HCT116 (cell line): ENCODE measurements at regions not wholly inside any gene's neighbourhood (a gene's known extent, or its start where the extent isn't known, plus 50 kb on each side); places are given as distances from the start of the nearest gene placed in this dataset.

Experiments
- ATAC-seq: fragments of 200-7000 bp; cut with Tn5 transposase; 2 replicates; pipeline ENCODE4 v1.9.1; 2020; ENCODE audit warnings: mild to moderate bottlenecking, moderate library complexity
- BruUV-seq: library from RNA; stranded (reverse); fragments of 400-500 nt; replicated peaks from 2 replicates; lab custom pipeline; 2021; lab: Mats Ljungman, UMichigan
- CTCF ChIA-PET: fragments of 300-600 bp; sonication (Branson Sonifier 250); formaldehyde crosslinking; loops from one replicate; lab custom pipeline; 2021; ENCODE audit warnings: antibody characterized with exemption; lab: Charles Lee
- POLR2A ChIA-PET: fragments of 300-600, 350-600 bp; sonication (Branson Sonifier 250); formaldehyde crosslinking; loops from one replicate; lab custom pipeline; 2021; ENCODE audit warnings: antibody characterized with exemption; lab: Charles Lee
- RAD21 ChIA-PET, 2 experiments: fragments of 300-600 bp; sonication (Branson Sonifier 250); formaldehyde crosslinking; loops; one replicate each; lab custom pipeline; 2023; ENCODE audit warnings: low total read pairs in 2 of 2; ENCODE audit not compliant: uncharacterized antibody in 2 of 2, unreplicated experiment in 2 of 2, low non-redundant PET in 1 of 2; lab: Charles Lee
- DNase-seq: peaks from one replicate; pipeline ENCODE4 v3.0.0-alpha.2; 2010; ENCODE audit warnings: low read depth, low spot score
- H2AFZ ChIP-seq: fragments of 200-600 bp; shearing (Covaris generic), sonication (generic); 2 replicates; pipeline ENCODE4 v1.6.1; 2017; ENCODE audit warnings: low read depth, mixed run types, mixed read lengths, antibody characterized with exemption, low read length; ENCODE audit not compliant: poor library complexity, severe bottlenecking
- H3K27ac ChIP-seq: 2 replicates; pipeline ENCODE4 v1.5.1; 2012; ENCODE audit warnings: low read depth, low read length
- H3K27me3 ChIP-seq: fragments of 200-600 bp; sonication (generic); 2 replicates; pipeline ENCODE4 v1.6.1; 2016; ENCODE audit warnings: mixed run types, low read length, mixed read lengths; ENCODE audit not compliant: insufficient read depth
- H3K36me3 ChIP-seq, 2 experiments: fragments of 200-500 bp in 1 of 2; fragments of 200-600 bp in 1 of 2; sonication (Bioruptor generic) in 1 of 2; sonication (generic) in 1 of 2; 2 replicates each; pipeline versions ENCODE4 v1.5.1 to v1.6.1; 2014 to 2016; ENCODE audit warnings: low read length in 2 of 2, inconsistent platforms in 1 of 2, mixed read lengths in 1 of 2, mixed run types in 1 of 2; ENCODE audit not compliant: insufficient read depth in 2 of 2, control insufficient read depth in 1 of 2
- H3K4me1 ChIP-seq, 2 experiments: fragments of 200-600 bp in 1 of 2; sonication (generic) in 1 of 2; 2 replicates each; pipeline versions ENCODE4 v1.5.1 to v1.6.1; 2012 to 2017; ENCODE audit warnings: low read length in 2 of 2, inconsistent platforms in 1 of 2, mild to moderate bottlenecking in 1 of 2, mixed read lengths in 1 of 2, mixed run types in 1 of 2, moderate library complexity in 1 of 2; ENCODE audit not compliant: insufficient read depth in 2 of 2, control insufficient read depth in 1 of 2
- H3K4me2 ChIP-seq: fragments of 200-600 bp; sonication (generic); 2 replicates; pipeline ENCODE4 v1.6.1; 2017; ENCODE audit warnings: mixed run types, low read length, mixed read lengths
- H3K4me3 ChIP-seq, 2 experiments: fragments of 200-600 bp in 1 of 2; sonication (generic) in 1 of 2; replicated peaks in 1 of 2; 2 replicates each; pipeline ENCODE4 v1.5.1; 2011 to 2016; ENCODE audit warnings: low read length in 2 of 2, control low read depth in 1 of 2, low read depth in 1 of 2, mild to moderate bottlenecking in 1 of 2, mixed read lengths in 1 of 2, mixed run types in 1 of 2
- H3K79me2 ChIP-seq: fragments of 200-600 bp; sonication (generic); 2 replicates; pipeline ENCODE4 v1.6.1; 2017; ENCODE audit warnings: mild to moderate bottlenecking, mixed run types, low read length, moderate library complexity, mixed read lengths; ENCODE audit not compliant: insufficient read depth
- H3K9ac ChIP-seq: fragments of 200-600 bp; sonication (generic); 2 replicates; pipeline ENCODE4 v1.6.1; 2016; ENCODE audit warnings: low read length, mixed read lengths
- H3K9me2 ChIP-seq: fragments of 200-600 bp; sonication (generic), shearing (Covaris generic); 2 replicates; pipeline ENCODE4 v1.6.1; 2017; ENCODE audit warnings: mixed run types, mild to moderate bottlenecking, moderate library complexity; ENCODE audit not compliant: insufficient read depth
- H3K9me3 ChIP-seq, 2 experiments: fragments of 200-500 bp in 1 of 2; fragments of 200-600 bp in 1 of 2; sonication (Bioruptor generic) in 1 of 2; sonication (generic) in 1 of 2; 2 replicates each; pipeline ENCODE4 v1.6.1; 2014 to 2017; ENCODE audit warnings: low read length in 2 of 2, mixed read lengths in 2 of 2, inconsistent platforms in 1 of 2, low read depth in 1 of 2, mild to moderate bottlenecking in 1 of 2, mixed run types in 1 of 2, moderate library complexity in 1 of 2; ENCODE audit not compliant: control insufficient read depth in 1 of 2, insufficient read depth in 1 of 2
- H4K20me1 ChIP-seq: fragments of 200-600 bp; sonication (generic), shearing (Covaris generic); 2 replicates; pipeline ENCODE4 v1.6.1; 2017; ENCODE audit warnings: mixed run types, mild to moderate bottlenecking, moderate library complexity; ENCODE audit not compliant: insufficient read depth
- CBX3 ChIP-seq: IDR thresholded peaks from 2 replicates; pipeline ENCODE4 v1.6.1; 2012; ENCODE audit warnings: low read depth
- EGR1 ChIP-seq: IDR thresholded peaks from 2 replicates; pipeline ENCODE4 v1.6.1; 2012; ENCODE audit warnings: low read depth
- ELF1 ChIP-seq: IDR thresholded peaks from 2 replicates; pipeline ENCODE4 v1.6.1; 2012; ENCODE audit warnings: low read depth, borderline replicate concordance
- EZH2phosphoT487 ChIP-seq: fragments of 200-600 bp; IDR thresholded peaks from 2 replicates; pipeline ENCODE4 v1.6.1; 2018; ENCODE audit warnings: antibody characterized with exemption, borderline replicate concordance
- FOSL1 ChIP-seq: IDR thresholded peaks from 2 replicates; pipeline ENCODE4 v1.6.1; 2012; ENCODE audit warnings: low read depth
- JUND ChIP-seq: IDR thresholded peaks from 2 replicates; pipeline ENCODE4 v1.6.1; 2012
- POLR2A ChIP-seq: IDR thresholded peaks from 2 replicates; pipeline ENCODE4 v1.7.0; 2011; ENCODE audit warnings: borderline replicate concordance; ENCODE audit not compliant: insufficient read depth, insufficient read length; ENCODE audit errors: extremely low read depth
- POLR2AphosphoS5 ChIP-seq: IDR thresholded peaks from 2 replicates; pipeline ENCODE4 v1.6.1; 2011; ENCODE audit warnings: mild to moderate bottlenecking, low read depth, low read length, moderate library complexity
- RAD21 ChIP-seq: IDR thresholded peaks from 2 replicates; pipeline ENCODE4 v1.6.1; 2012; ENCODE audit warnings: low read depth, mild to moderate bottlenecking
- SP1 ChIP-seq: IDR thresholded peaks from 2 replicates; pipeline ENCODE4 v1.6.1; 2012; ENCODE audit warnings: low read depth
- TCF7L2 ChIP-seq: IDR thresholded peaks from 2 replicates; pipeline ENCODE4 v1.7.0; 2011; ENCODE audit warnings: borderline replicate concordance, inconsistent platforms; ENCODE audit not compliant: insufficient read depth, insufficient read length; ENCODE audit errors: extremely low read depth
- intact Hi-C: fragments of 100-400 bp; cut with micrococcal nuclease; formaldehyde crosslinking; loops from 2 replicates; pipeline ENCODE4 v1.10.0; 2022
- TF ChIP-seq, protein P1 (sequence below): IDR thresholded peaks from 2 replicates; pipeline ENCODE4 v1.6.1; 2012
- TF ChIP-seq, protein P2 (sequence below): IDR thresholded peaks from 2 replicates; pipeline ENCODE4 v1.6.1; 2012; ENCODE audit warnings: low read depth

GRCh38 chr2:123095219-123095835, 929.8 kb upstream of the CNTNAP5 start:
- no peaks in the 10 kb centered on the region for H4K20me1 ChIP-seq
- no TSS peak for BruUV-seq
- H3K4me3 ChIP-seq: no peak overlapping the region
- DNase-seq: no peak
- no peak overlapping the region for H2AFZ ChIP-seq
- H3K4me1 ChIP-seq: no peaks in the 10 kb centered on the region
- no peak overlapping the region for H3K4me2 ChIP-seq
- no peaks in the 10 kb centered on the region for H3K9me2 ChIP-seq
- ATAC-seq: no peak
- H3K27ac ChIP-seq: no peak overlapping the region
- no peaks in the 10 kb centered on the region for H3K27me3 ChIP-seq
- ChIA-PET POLR2A (no interaction called here), RAD21 (no interaction called here), CTCF (no interaction called here)
- intact Hi-C loops: no loop called here
- no peaks in the 10 kb centered on the region for H3K36me3 ChIP-seq
- no peaks in the 10 kb centered on the region for H3K79me2 ChIP-seq
- peaks cover 5 to 13% of the 10 kb centered on the region in 2 experiments; a peak in 2 of 4 replicates for H3K9me3 ChIP-seq
- no peak for TF ChIP-seq RAD21
- no peak for TF ChIP-seq POLR2AphosphoS5
- TF ChIP-seq POLR2A: no peak
- no peak for TF ChIP-seq JUND
- TF ChIP-seq, protein P1, sequence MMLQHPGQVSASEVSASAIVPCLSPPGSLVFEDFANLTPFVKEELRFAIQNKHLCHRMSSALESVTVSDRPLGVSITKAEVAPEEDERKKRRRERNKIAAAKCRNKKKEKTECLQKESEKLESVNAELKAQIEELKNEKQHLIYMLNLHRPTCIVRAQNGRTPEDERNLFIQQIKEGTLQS: no peak
- TF ChIP-seq, protein P2, sequence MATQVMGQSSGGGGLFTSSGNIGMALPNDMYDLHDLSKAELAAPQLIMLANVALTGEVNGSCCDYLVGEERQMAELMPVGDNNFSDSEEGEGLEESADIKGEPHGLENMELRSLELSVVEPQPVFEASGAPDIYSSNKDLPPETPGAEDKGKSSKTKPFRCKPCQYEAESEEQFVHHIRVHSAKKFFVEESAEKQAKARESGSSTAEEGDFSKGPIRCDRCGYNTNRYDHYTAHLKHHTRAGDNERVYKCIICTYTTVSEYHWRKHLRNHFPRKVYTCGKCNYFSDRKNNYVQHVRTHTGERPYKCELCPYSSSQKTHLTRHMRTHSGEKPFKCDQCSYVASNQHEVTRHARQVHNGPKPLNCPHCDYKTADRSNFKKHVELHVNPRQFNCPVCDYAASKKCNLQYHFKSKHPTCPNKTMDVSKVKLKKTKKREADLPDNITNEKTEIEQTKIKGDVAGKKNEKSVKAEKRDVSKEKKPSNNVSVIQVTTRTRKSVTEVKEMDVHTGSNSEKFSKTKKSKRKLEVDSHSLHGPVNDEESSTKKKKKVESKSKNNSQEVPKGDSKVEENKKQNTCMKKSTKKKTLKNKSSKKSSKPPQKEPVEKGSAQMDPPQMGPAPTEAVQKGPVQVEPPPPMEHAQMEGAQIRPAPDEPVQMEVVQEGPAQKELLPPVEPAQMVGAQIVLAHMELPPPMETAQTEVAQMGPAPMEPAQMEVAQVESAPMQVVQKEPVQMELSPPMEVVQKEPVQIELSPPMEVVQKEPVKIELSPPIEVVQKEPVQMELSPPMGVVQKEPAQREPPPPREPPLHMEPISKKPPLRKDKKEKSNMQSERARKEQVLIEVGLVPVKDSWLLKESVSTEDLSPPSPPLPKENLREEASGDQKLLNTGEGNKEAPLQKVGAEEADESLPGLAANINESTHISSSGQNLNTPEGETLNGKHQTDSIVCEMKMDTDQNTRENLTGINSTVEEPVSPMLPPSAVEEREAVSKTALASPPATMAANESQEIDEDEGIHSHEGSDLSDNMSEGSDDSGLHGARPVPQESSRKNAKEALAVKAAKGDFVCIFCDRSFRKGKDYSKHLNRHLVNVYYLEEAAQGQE: no peak
- no peak for TF ChIP-seq EZH2phosphoT487
- TF ChIP-seq EGR1: no peak
- TF ChIP-seq SP1: no peak
- no peak for TF ChIP-seq ELF1
- TF ChIP-seq TCF7L2: no peak
- TF ChIP-seq CBX3: no peak
- no peak for TF ChIP-seq FOSL1
- no peak overlapping the region for H3K9ac ChIP-seq
